ENCODE measurements at regions not wholly inside any gene's neighbourhood (a gene's known extent, or its start where the extent isn't known, plus 50 kb on each side); places are given as distances from the start of the nearest gene placed in this dataset.
A peak's percentile ranks its signal among the peaks of the same experiment; 100 is the strongest.
"Not testable (repeated sequence)": the region's sequence is repeated elsewhere in the genome, so short reads cannot be mapped to it uniquely, and the experiment has no call there.

DNA sequence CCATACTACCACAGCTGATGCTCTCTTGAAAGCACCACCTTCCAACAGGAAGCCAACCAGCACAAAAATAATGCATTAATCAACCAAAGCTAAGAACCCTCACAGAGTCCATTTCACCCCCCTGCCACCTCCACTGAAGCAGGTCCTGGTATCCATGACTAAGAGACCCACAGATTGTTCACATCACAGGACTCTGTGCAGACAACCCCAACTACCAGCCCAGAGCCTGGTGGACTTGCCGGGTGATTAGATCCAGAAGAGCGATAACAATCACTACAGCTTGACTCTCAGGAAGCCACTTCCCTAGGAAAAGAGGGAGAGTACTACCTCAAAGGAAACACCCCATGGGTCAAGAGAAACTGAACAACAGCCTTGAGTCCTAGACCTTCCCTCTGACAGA lies 528.1 kb downstream of the KIF20B start:
- no peak for FAIRE-seq
- H3K27ac ChIP-seq (ENCODE audit: control insufficient read depth, insufficient read depth, low read length), result no peak overlapping the region

DNA sequence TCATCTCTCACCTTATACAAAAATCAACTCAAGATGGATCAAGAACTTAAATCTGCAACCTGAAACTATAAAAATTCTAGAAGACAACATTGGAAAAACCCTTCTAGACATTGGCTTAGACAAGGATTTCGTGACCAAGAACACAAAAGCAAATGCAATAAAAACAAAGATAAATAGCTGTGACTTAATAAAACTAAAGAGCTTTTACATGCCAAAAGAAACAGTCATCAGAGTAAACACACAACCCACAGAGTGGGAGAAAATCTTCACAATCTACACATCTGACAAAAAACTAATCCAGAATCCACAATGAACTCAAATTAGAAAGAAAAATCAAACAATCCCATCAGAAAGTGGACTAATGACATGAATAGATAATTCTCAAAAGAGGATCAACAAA lies 532.4 kb downstream of the KIF20B start:
- dilution Hi-C loops (cut with MboI; ENCODE audit: extremely low pct_ligation_motif_present, low sequenced_read_pairs); H2AFZ ChIP-seq (ENCODE audit: control insufficient read depth, low read length); H3K4me1 ChIP-seq (ENCODE audit: control insufficient read depth, extremely low read depth, insufficient read depth, low read length); H3K27me3 ChIP-seq (ENCODE audit: control insufficient read depth, extremely low read depth, insufficient read depth, low read length); H3K79me2 ChIP-seq (ENCODE audit: control insufficient read depth, insufficient read depth, low read length); DNase-seq (ENCODE audit: low read depth, low spot score); H3K4me3 ChIP-seq (ENCODE audit: control insufficient read depth in 2 of 3, extremely low read depth in 1 of 3, insufficient read depth in 2 of 3, low read depth in 1 of 3, low read length in 3 of 3); H3K9me1 ChIP-seq (ENCODE audit: control insufficient read depth, extremely low read depth, insufficient read depth, low read length); H3K9me3 ChIP-seq (ENCODE audit: control insufficient read depth, low read depth, low read length); FAIRE-seq; H3K9ac ChIP-seq (ENCODE audit: control insufficient read depth, extremely low read depth, insufficient read depth, low read length); H3K27ac ChIP-seq (ENCODE audit: control insufficient read depth, insufficient read depth, low read length); H3K4me2 ChIP-seq (ENCODE audit: control insufficient read depth, extremely low read depth, insufficient read depth, low read depth, low read length); H4K20me1 ChIP-seq (ENCODE audit: control insufficient read depth, extremely low read depth, insufficient read depth, low read length); H3K36me3 ChIP-seq (ENCODE audit: control insufficient read depth in 2 of 2, extremely low read depth in 1 of 2, insufficient read depth in 2 of 2, low read length in 2 of 2): not testable (repeated sequence)

More for the DNA sequence above, 528.1 kb downstream of the KIF20B start:
- Histone ChIP-seq H3K9me1 (ENCODE audit: control insufficient read depth, extremely low read depth, insufficient read depth, low read length) (no peaks in the 10 kb centered on the region), H3K27me3 (ENCODE audit: control insufficient read depth, extremely low read depth, insufficient read depth, low read length) (no peaks in the 10 kb centered on the region), H3K4me1 (ENCODE audit: control insufficient read depth, extremely low read depth, insufficient read depth, low read length) (peaks cover 24% of the 10 kb centered on the region), H2AFZ (ENCODE audit: control insufficient read depth, low read length) (no peak overlapping the region), H3K36me3 (ENCODE audit: control insufficient read depth in 2 of 2, extremely low read depth in 1 of 2, insufficient read depth in 2 of 2, low read length in 2 of 2) (no peaks in the 10 kb centered on the region), H3K79me2 (ENCODE audit: control insufficient read depth, insufficient read depth, low read length) (no peaks in the 10 kb centered on the region), H3K9me3 (ENCODE audit: control insufficient read depth, low read depth, low read length) (no peaks in the 10 kb centered on the region), H3K4me2 (ENCODE audit: control insufficient read depth, extremely low read depth, insufficient read depth, low read depth, low read length) (no peak overlapping the region), H3K4me3 (ENCODE audit: control insufficient read depth in 2 of 3, extremely low read depth in 1 of 3, insufficient read depth in 2 of 3, low read depth in 1 of 3, low read length in 3 of 3) (no peak overlapping the region), H4K20me1 (ENCODE audit: control insufficient read depth, extremely low read depth, insufficient read depth, low read length) (no peaks in the 10 kb centered on the region), H3K9ac (ENCODE audit: control insufficient read depth, extremely low read depth, insufficient read depth, low read length) (no peak overlapping the region)
- TF ChIP-seq EZH2 (IDR thresholded peaks at IDR 0.05; ENCODE audit: low read length), result no peak
- TF ChIP-seq, protein P1, sequence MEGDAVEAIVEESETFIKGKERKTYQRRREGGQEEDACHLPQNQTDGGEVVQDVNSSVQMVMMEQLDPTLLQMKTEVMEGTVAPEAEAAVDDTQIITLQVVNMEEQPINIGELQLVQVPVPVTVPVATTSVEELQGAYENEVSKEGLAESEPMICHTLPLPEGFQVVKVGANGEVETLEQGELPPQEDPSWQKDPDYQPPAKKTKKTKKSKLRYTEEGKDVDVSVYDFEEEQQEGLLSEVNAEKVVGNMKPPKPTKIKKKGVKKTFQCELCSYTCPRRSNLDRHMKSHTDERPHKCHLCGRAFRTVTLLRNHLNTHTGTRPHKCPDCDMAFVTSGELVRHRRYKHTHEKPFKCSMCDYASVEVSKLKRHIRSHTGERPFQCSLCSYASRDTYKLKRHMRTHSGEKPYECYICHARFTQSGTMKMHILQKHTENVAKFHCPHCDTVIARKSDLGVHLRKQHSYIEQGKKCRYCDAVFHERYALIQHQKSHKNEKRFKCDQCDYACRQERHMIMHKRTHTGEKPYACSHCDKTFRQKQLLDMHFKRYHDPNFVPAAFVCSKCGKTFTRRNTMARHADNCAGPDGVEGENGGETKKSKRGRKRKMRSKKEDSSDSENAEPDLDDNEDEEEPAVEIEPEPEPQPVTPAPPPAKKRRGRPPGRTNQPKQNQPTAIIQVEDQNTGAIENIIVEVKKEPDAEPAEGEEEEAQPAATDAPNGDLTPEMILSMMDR (optimal IDR thresholded peaks at IDR 0.05 in 1 of 3, IDR thresholded peaks at IDR 0.05 in 1 of 3, conservative IDR thresholded peaks at IDR 0.05 in 1 of 3; ENCODE audit: extremely low read depth in 1 of 3, insufficient read depth in 2 of 3, low read length in 3 of 3), result no peak
- no peak for DNase-seq (ENCODE audit: low read depth, low spot score)
- dilution Hi-C loops (cut with MboI; ENCODE audit: extremely low pct_ligation_motif_present, low sequenced_read_pairs), result no loop called here

DNA sequence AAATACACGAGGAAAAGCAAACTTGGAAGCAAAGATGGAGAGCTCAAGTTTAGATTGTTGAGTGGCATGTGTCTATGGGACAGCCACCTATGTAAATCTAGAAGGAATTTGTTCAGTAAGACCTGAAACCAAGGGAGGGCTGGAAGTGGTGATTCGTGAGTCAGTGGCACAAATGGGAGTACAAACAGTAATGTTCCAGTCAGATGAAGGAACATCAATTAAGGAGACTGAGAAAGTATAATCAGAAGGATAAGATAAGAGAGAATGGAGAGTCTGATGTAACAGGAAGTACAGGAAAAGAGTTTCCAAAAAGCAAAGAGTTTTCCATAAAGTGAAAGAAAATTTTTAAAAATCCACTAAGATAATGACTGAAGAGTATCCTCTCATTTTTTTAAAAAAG lies 544.2 kb downstream of the KIF20B start:
- dilution Hi-C loops (cut with MboI; ENCODE audit: extremely low pct_ligation_motif_present, low sequenced_read_pairs), result no loop called here
- no peak overlapping the region for H3K27ac ChIP-seq (ENCODE audit: control insufficient read depth, insufficient read depth, low read length)
- no peaks in the 10 kb centered on the region for H3K36me3 ChIP-seq (ENCODE audit: control insufficient read depth in 2 of 2, extremely low read depth in 1 of 2, insufficient read depth in 2 of 2, low read length in 2 of 2)
- TF ChIP-seq, protein P1 (optimal IDR thresholded peaks at IDR 0.05 in 1 of 3, IDR thresholded peaks at IDR 0.05 in 1 of 3, conservative IDR thresholded peaks at IDR 0.05 in 1 of 3; ENCODE audit: extremely low read depth in 1 of 3, insufficient read depth in 2 of 3, low read length in 3 of 3), result no peak
- TF ChIP-seq EZH2 (IDR thresholded peaks at IDR 0.05; ENCODE audit: low read length), result no peak
- no peak overlapping the region for H3K9ac ChIP-seq (ENCODE audit: control insufficient read depth, extremely low read depth, insufficient read depth, low read length)
- no peaks in the 10 kb centered on the region for H3K27me3 ChIP-seq (ENCODE audit: control insufficient read depth, extremely low read depth, insufficient read depth, low read length)
- no peaks in the 10 kb centered on the region for H3K4me1 ChIP-seq (ENCODE audit: control insufficient read depth, extremely low read depth, insufficient read depth, low read length)
- H3K4me3 ChIP-seq (ENCODE audit: control insufficient read depth in 2 of 3, extremely low read depth in 1 of 3, insufficient read depth in 2 of 3, low read depth in 1 of 3, low read length in 3 of 3), result no peak overlapping the region
- DNase-seq (ENCODE audit: low read depth, low spot score), result no peak
- no peaks in the 10 kb centered on the region for H3K9me1 ChIP-seq (ENCODE audit: control insufficient read depth, extremely low read depth, insufficient read depth, low read length)
- no peak overlapping the region for H3K4me2 ChIP-seq (ENCODE audit: control insufficient read depth, extremely low read depth, insufficient read depth, low read depth, low read length)
- no peaks in the 10 kb centered on the region for H3K79me2 ChIP-seq (ENCODE audit: control insufficient read depth, insufficient read depth, low read length)
- FAIRE-seq, result peak; percentile 9
- H2AFZ ChIP-seq (ENCODE audit: control insufficient read depth, low read length), result no peak overlapping the region
- H4K20me1 ChIP-seq (ENCODE audit: control insufficient read depth, extremely low read depth, insufficient read depth, low read length), result no peaks in the 10 kb centered on the region
- no peaks in the 10 kb centered on the region for H3K9me3 ChIP-seq (ENCODE audit: control insufficient read depth, low read depth, low read length)

DNA sequence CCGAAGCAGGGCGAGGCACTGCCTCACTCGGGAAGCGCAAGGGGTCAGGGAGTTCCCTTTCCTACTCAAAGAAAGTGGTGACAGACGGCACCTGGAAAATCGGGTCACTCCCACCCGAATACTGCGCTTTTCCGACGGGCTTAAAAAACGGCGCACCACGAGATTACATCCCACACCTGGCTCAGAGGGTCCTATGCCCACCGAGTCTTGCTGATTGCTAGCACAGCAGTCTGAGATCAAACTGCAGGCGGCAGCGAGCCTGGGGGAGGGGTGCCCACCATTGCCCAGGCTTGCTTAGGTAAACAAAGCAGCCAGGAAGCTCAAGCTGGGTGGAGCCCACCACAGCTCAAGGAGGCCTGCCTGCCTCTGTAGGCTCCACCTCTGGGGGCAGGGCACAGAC lies 549.4 kb downstream of the KIF20B start:
- H3K4me2 ChIP-seq (ENCODE audit: control insufficient read depth, extremely low read depth, insufficient read depth, low read depth, low read length); H3K9ac ChIP-seq (ENCODE audit: control insufficient read depth, extremely low read depth, insufficient read depth, low read length); FAIRE-seq; H3K79me2 ChIP-seq (ENCODE audit: control insufficient read depth, insufficient read depth, low read length); H3K9me3 ChIP-seq (ENCODE audit: control insufficient read depth, low read depth, low read length); H3K27ac ChIP-seq (ENCODE audit: control insufficient read depth, insufficient read depth, low read length); H3K36me3 ChIP-seq (ENCODE audit: control insufficient read depth in 2 of 2, extremely low read depth in 1 of 2, insufficient read depth in 2 of 2, low read length in 2 of 2); H2AFZ ChIP-seq (ENCODE audit: control insufficient read depth, low read length); H3K4me3 ChIP-seq (ENCODE audit: control insufficient read depth in 2 of 3, extremely low read depth in 1 of 3, insufficient read depth in 2 of 3, low read depth in 1 of 3, low read length in 3 of 3); H4K20me1 ChIP-seq (ENCODE audit: control insufficient read depth, extremely low read depth, insufficient read depth, low read length); H3K27me3 ChIP-seq (ENCODE audit: control insufficient read depth, extremely low read depth, insufficient read depth, low read length); dilution Hi-C loops (cut with MboI; ENCODE audit: extremely low pct_ligation_motif_present, low sequenced_read_pairs); H3K9me1 ChIP-seq (ENCODE audit: control insufficient read depth, extremely low read depth, insufficient read depth, low read length); H3K4me1 ChIP-seq (ENCODE audit: control insufficient read depth, extremely low read depth, insufficient read depth, low read length); DNase-seq (ENCODE audit: low read depth, low spot score): not testable (repeated sequence)
